ENCODE measurements at regions not wholly inside any gene's neighbourhood (a gene's known extent, or its start where the extent isn't known, plus 50 kb on each side); places are given as distances from the start of the nearest gene placed in this dataset.
"Not testable (repeated sequence)": the region's sequence is repeated elsewhere in the genome, so short reads cannot be mapped to it uniquely, and the experiment has no call there.

GRCh38 chr1:192877283-192877886, 68.5 kb downstream of the RGS2 start:
- Histone ChIP-seq H3K27ac (ENCODE audit: insufficient read depth, low read length, poor library complexity, severe bottlenecking) (no peak overlapping the region), H3K9me3 (ENCODE audit: control insufficient read depth in 2 of 2, low read length in 2 of 2) (no peaks in the 10 kb centered on the region), H3K36me3 (ENCODE audit: control insufficient read depth, insufficient read depth, low read length) (no peaks in the 10 kb centered on the region), H3K27me3 (ENCODE audit: control insufficient read depth, insufficient read depth, low read length) (peaks cover 2% of the 10 kb centered on the region), H3K4me3 (ENCODE audit: low read depth, low read length) (no peak overlapping the region), H3K4me1 (ENCODE audit: control insufficient read depth, insufficient read depth, low read length, poor library complexity, severe bottlenecking) (no peaks in the 10 kb centered on the region)
- ATAC-seq (ENCODE audit: low read depth in 2 of 2) (no peak), DNase-seq (no peak)
- Mint-ChIP-seq H3K9me3 (no peaks in the 10 kb centered on the region), H3K27ac (no peak overlapping the region), H3K4me3 (no peak overlapping the region), H3K36me3 (no peaks in the 10 kb centered on the region), H3K27me3 (peaks cover 14% of the 10 kb centered on the region), H3K4me1 (no peaks in the 10 kb centered on the region)

- Mint-ChIP-seq H3K4me1 (no peaks in the 10 kb centered on the region), H3K27me3 (peaks cover 11% of the 10 kb centered on the region), H3K9me3 (no peaks in the 10 kb centered on the region), H3K36me3 (no peaks in the 10 kb centered on the region), H3K27ac (no peak overlapping the region), H3K4me3 (no peak overlapping the region)
- no peak overlapping the region for H3K27ac ChIP-seq (ENCODE audit: insufficient read depth, low read length, poor library complexity, severe bottlenecking)
- no peaks in the 10 kb centered on the region for H3K9me3 ChIP-seq (ENCODE audit: control insufficient read depth in 2 of 2, low read length in 2 of 2)
- peaks cover 2% of the 10 kb centered on the region for H3K27me3 ChIP-seq (ENCODE audit: control insufficient read depth, insufficient read depth, low read length)
- DNase-seq (no peak), ATAC-seq (ENCODE audit: low read depth in 2 of 2) (no peak)
- H3K36me3 ChIP-seq (ENCODE audit: control insufficient read depth, insufficient read depth, low read length) = no peaks in the 10 kb centered on the region
- no peaks in the 10 kb centered on the region for H3K4me1 ChIP-seq (ENCODE audit: control insufficient read depth, insufficient read depth, low read length, poor library complexity, severe bottlenecking)
- no peak overlapping the region for H3K4me3 ChIP-seq (ENCODE audit: low read depth, low read length)
Observed at GRCh38 chr1:192878249-192878648, 69.4 kb downstream of the RGS2 start.

GRCh38 chr1:192879406-192879805, 70.6 kb downstream of the RGS2 start:
- no peak overlapping the region for H3K27ac ChIP-seq (ENCODE audit: insufficient read depth, low read length, poor library complexity, severe bottlenecking)
- ATAC-seq (ENCODE audit: low read depth in 2 of 2) = no peak
- Mint-ChIP-seq H3K4me3 (no peak overlapping the region), H3K27me3 (peaks cover 11% of the 10 kb centered on the region), H3K36me3 (no peaks in the 10 kb centered on the region), H3K9me3 (no peaks in the 10 kb centered on the region), H3K27ac (no peak overlapping the region), H3K4me1 (no peaks in the 10 kb centered on the region)
- no peaks in the 10 kb centered on the region for H3K27me3 ChIP-seq (ENCODE audit: control insufficient read depth, insufficient read depth, low read length)
- H3K4me1 ChIP-seq (ENCODE audit: control insufficient read depth, insufficient read depth, low read length, poor library complexity, severe bottlenecking) = no peaks in the 10 kb centered on the region
- H3K36me3 ChIP-seq (ENCODE audit: control insufficient read depth, insufficient read depth, low read length) = no peaks in the 10 kb centered on the region
- H3K9me3 ChIP-seq (ENCODE audit: control insufficient read depth in 2 of 2, low read length in 2 of 2) = no peaks in the 10 kb centered on the region
- DNase-seq = no peak
- H3K4me3 ChIP-seq (ENCODE audit: low read depth, low read length) = no peak overlapping the region

- Mint-ChIP-seq H3K4me1 (peaks cover 0 to under 1% (median 0%) of the 10 kb centered on the region in 4 donors), H3K27ac (no peak overlapping the region), H3K36me3 (no peaks in the 10 kb centered on the region), H3K4me3 (no peak overlapping the region), H3K27me3 (peaks cover 5% of the 10 kb centered on the region), H3K9me3 (no peaks in the 10 kb centered on the region)
- Histone ChIP-seq H3K27ac (ENCODE audit: insufficient read depth, low read length, poor library complexity, severe bottlenecking) (no peak overlapping the region), H3K4me1 (ENCODE audit: control insufficient read depth, insufficient read depth, low read length, poor library complexity, severe bottlenecking) (no peaks in the 10 kb centered on the region), H3K9me3 (ENCODE audit: control insufficient read depth in 2 of 2, low read length in 2 of 2) (no peaks in the 10 kb centered on the region), H3K36me3 (ENCODE audit: control insufficient read depth, insufficient read depth, low read length) (no peaks in the 10 kb centered on the region), H3K4me3 (ENCODE audit: low read depth, low read length) (no peak overlapping the region), H3K27me3 (ENCODE audit: control insufficient read depth, insufficient read depth, low read length) (no peaks in the 10 kb centered on the region)
- ATAC-seq (ENCODE audit: low read depth in 2 of 2) (no peak), DNase-seq (no peak)
Observed at GRCh38 chr1:192880231-192880630, 71.4 kb downstream of the RGS2 start.

GRCh38 chr1:192884241-192884640, 75.4 kb downstream of the RGS2 start:
- H3K27me3 ChIP-seq (ENCODE audit: control insufficient read depth, insufficient read depth, low read length) = no peaks in the 10 kb centered on the region
- H3K36me3 ChIP-seq (ENCODE audit: control insufficient read depth, insufficient read depth, low read length) = no peaks in the 10 kb centered on the region
- Mint-ChIP-seq H3K36me3 (no peaks in the 10 kb centered on the region), H3K27me3 (peaks cover 5% of the 10 kb centered on the region), H3K4me3 (no peak overlapping the region), H3K4me1 (peaks cover 0 to 2% (median 0%) of the 10 kb centered on the region in 4 donors), H3K27ac (no peak overlapping the region), H3K9me3 (no peaks in the 10 kb centered on the region)
- DNase-seq (no peak), ATAC-seq (ENCODE audit: low read depth in 2 of 2) (no peak)
- no peak overlapping the region for H3K4me3 ChIP-seq (ENCODE audit: low read depth, low read length)
- H3K9me3 ChIP-seq (ENCODE audit: control insufficient read depth in 2 of 2, low read length in 2 of 2) = no peaks in the 10 kb centered on the region
- no peaks in the 10 kb centered on the region for H3K4me1 ChIP-seq (ENCODE audit: control insufficient read depth, insufficient read depth, low read length, poor library complexity, severe bottlenecking)
- no peak overlapping the region for H3K27ac ChIP-seq (ENCODE audit: insufficient read depth, low read length, poor library complexity, severe bottlenecking)

GRCh38 chr1:192885387-192885786, 76.5 kb downstream of the RGS2 start:
- H3K4me3 Mint-ChIP-seq; H3K27ac Mint-ChIP-seq; H3K27me3 Mint-ChIP-seq; H3K27ac ChIP-seq (ENCODE audit: insufficient read depth, low read length, poor library complexity, severe bottlenecking); DNase-seq; H3K4me1 ChIP-seq (ENCODE audit: control insufficient read depth, insufficient read depth, low read length, poor library complexity, severe bottlenecking); H3K9me3 ChIP-seq (ENCODE audit: control insufficient read depth in 2 of 2, low read length in 2 of 2); H3K9me3 Mint-ChIP-seq; H3K36me3 ChIP-seq (ENCODE audit: control insufficient read depth, insufficient read depth, low read length); H3K4me3 ChIP-seq (ENCODE audit: low read depth, low read length); ATAC-seq (ENCODE audit: low read depth in 2 of 2); H3K4me1 Mint-ChIP-seq; H3K36me3 Mint-ChIP-seq; H3K27me3 ChIP-seq (ENCODE audit: control insufficient read depth, insufficient read depth, low read length): not testable (repeated sequence)

GRCh38 chr1:192887426-192887825, 78.6 kb downstream of the RGS2 start:
- Histone ChIP-seq H3K27me3 (ENCODE audit: control insufficient read depth, insufficient read depth, low read length) (no peaks in the 10 kb centered on the region), H3K4me3 (ENCODE audit: low read depth, low read length) (no peak overlapping the region), H3K36me3 (ENCODE audit: control insufficient read depth, insufficient read depth, low read length) (no peaks in the 10 kb centered on the region), H3K9me3 (ENCODE audit: control insufficient read depth in 2 of 2, low read length in 2 of 2) (no peaks in the 10 kb centered on the region), H3K4me1 (ENCODE audit: control insufficient read depth, insufficient read depth, low read length, poor library complexity, severe bottlenecking) (no peaks in the 10 kb centered on the region), H3K27ac (ENCODE audit: insufficient read depth, low read length, poor library complexity, severe bottlenecking) (no peak overlapping the region)
- Mint-ChIP-seq H3K4me1 (peaks cover 0 to 2% (median 0%) of the 10 kb centered on the region in 4 donors), H3K9me3 (no peaks in the 10 kb centered on the region), H3K27me3 (peaks cover 4% of the 10 kb centered on the region), H3K27ac (no peak overlapping the region), H3K36me3 (no peaks in the 10 kb centered on the region), H3K4me3 (no peak overlapping the region)
- ATAC-seq (ENCODE audit: low read depth in 2 of 2) (no peak), DNase-seq (no peak)

- no peak for DNase-seq
- Histone ChIP-seq H3K9me3 (ENCODE audit: control insufficient read depth in 2 of 2, low read length in 2 of 2) (no peaks in the 10 kb centered on the region), H3K27me3 (ENCODE audit: control insufficient read depth, insufficient read depth, low read length) (no peaks in the 10 kb centered on the region), H3K27ac (ENCODE audit: insufficient read depth, low read length, poor library complexity, severe bottlenecking) (no peak overlapping the region), H3K36me3 (ENCODE audit: control insufficient read depth, insufficient read depth, low read length) (no peaks in the 10 kb centered on the region), H3K4me1 (ENCODE audit: control insufficient read depth, insufficient read depth, low read length, poor library complexity, severe bottlenecking) (no peaks in the 10 kb centered on the region), H3K4me3 (ENCODE audit: low read depth, low read length) (no peak overlapping the region)
- ATAC-seq (ENCODE audit: low read depth in 2 of 2) = no peak
- no peak overlapping the region for H3K4me3 Mint-ChIP-seq
- H3K4me1 Mint-ChIP-seq = peaks cover 0 to 4% (median under 1%) of the 10 kb centered on the region in 4 donors
- no peaks in the 10 kb centered on the region for H3K9me3 Mint-ChIP-seq
- H3K27me3 Mint-ChIP-seq = peaks cover 4% of the 10 kb centered on the region
- no peak overlapping the region for H3K27ac Mint-ChIP-seq
- no peaks in the 10 kb centered on the region for H3K36me3 Mint-ChIP-seq
Observed at GRCh38 chr1:192888574-192888973, 79.7 kb downstream of the RGS2 start.
